ENCODE measurements at regions not wholly inside any gene's neighbourhood (a gene's known extent, or its start where the extent isn't known, plus 50 kb on each side); places are given as distances from the start of the nearest gene placed in this dataset.

GRCh38 chr5:118653183-118653582 is 335.2 kb downstream of the DTWD2 start:
- no peaks in the 10 kb centered on the region for H3K4me1 Mint-ChIP-seq (ENCODE audit: low read depth)
- H3K27ac Mint-ChIP-seq: no peak overlapping the region
- H3K9me3 Mint-ChIP-seq (ENCODE audit: low read depth): peaks cover 10% of the 10 kb centered on the region
- H3K4me3 Mint-ChIP-seq: no peak overlapping the region
- no peaks in the 10 kb centered on the region for H3K36me3 Mint-ChIP-seq
- no peaks in the 10 kb centered on the region for H3K27me3 Mint-ChIP-seq

- Mint-ChIP-seq H3K27ac (no peak overlapping the region), H3K27me3 (no peaks in the 10 kb centered on the region), H3K36me3 (no peaks in the 10 kb centered on the region), H3K4me1 (ENCODE audit: low read depth) (no peaks in the 10 kb centered on the region), H3K9me3 (ENCODE audit: low read depth) (peaks cover 2% of the 10 kb centered on the region), H3K4me3 (no peak overlapping the region)
These were observed 337.3 kb downstream of the DTWD2 start for GRCh38 chr5:118651002-118651401.

GRCh38 chr5:118647587-118647986 is 340.8 kb downstream of the DTWD2 start:
- Mint-ChIP-seq H3K27me3 (no peaks in the 10 kb centered on the region), H3K4me1 (ENCODE audit: low read depth) (no peaks in the 10 kb centered on the region), H3K9me3 (ENCODE audit: low read depth) (peaks cover 3% of the 10 kb centered on the region), H3K36me3 (no peaks in the 10 kb centered on the region), H3K4me3 (no peak overlapping the region), H3K27ac (no peak overlapping the region)

GRCh38 chr5:118646917-118647316 is 341.4 kb downstream of the DTWD2 start:
- H3K27me3 Mint-ChIP-seq: no peaks in the 10 kb centered on the region
- H3K9me3 Mint-ChIP-seq (ENCODE audit: low read depth): peaks cover 6% of the 10 kb centered on the region

GRCh38 chr5:118637947-118638670 is 350.2 kb downstream of the DTWD2 start:
- Mint-ChIP-seq H3K27ac (no peak overlapping the region), H3K4me3 (no peak overlapping the region), H3K9me3 (ENCODE audit: low read depth) (peaks cover 19% of the 10 kb centered on the region), H3K4me1 (ENCODE audit: low read depth) (no peaks in the 10 kb centered on the region), H3K27me3 (no peaks in the 10 kb centered on the region), H3K36me3 (peaks cover 3% of the 10 kb centered on the region)

More at GRCh38 chr5:118646917-118647316, 341.4 kb downstream of the DTWD2 start:
- no peak overlapping the region for H3K4me3 Mint-ChIP-seq
- no peaks in the 10 kb centered on the region for H3K4me1 Mint-ChIP-seq (ENCODE audit: low read depth)
- H3K27ac Mint-ChIP-seq: no peak overlapping the region
- H3K36me3 Mint-ChIP-seq: no peaks in the 10 kb centered on the region

- H3K9me3 Mint-ChIP-seq (ENCODE audit: low read depth): no peaks in the 10 kb centered on the region
- H3K36me3 Mint-ChIP-seq: no peaks in the 10 kb centered on the region
- no peaks in the 10 kb centered on the region for H3K4me1 Mint-ChIP-seq (ENCODE audit: low read depth)
- H3K27ac Mint-ChIP-seq: no peak overlapping the region
- no peaks in the 10 kb centered on the region for H3K27me3 Mint-ChIP-seq
- H3K4me3 Mint-ChIP-seq: no peak overlapping the region
These were observed 359.5 kb downstream of the DTWD2 start for GRCh38 chr5:118628660-118629354.

- no peaks in the 10 kb centered on the region for H3K36me3 Mint-ChIP-seq
- peaks cover 3% of the 10 kb centered on the region for H3K9me3 Mint-ChIP-seq (ENCODE audit: low read depth)
- no peak overlapping the region for H3K4me3 Mint-ChIP-seq
- no peaks in the 10 kb centered on the region for H3K4me1 Mint-ChIP-seq (ENCODE audit: low read depth)
- no peaks in the 10 kb centered on the region for H3K27me3 Mint-ChIP-seq
- H3K27ac Mint-ChIP-seq: no peak overlapping the region
These were observed 368.1 kb downstream of the DTWD2 start for GRCh38 chr5:118620233-118620632.

GRCh38 chr5:118619823-118620222 is 368.5 kb downstream of the DTWD2 start:
- Mint-ChIP-seq H3K4me3 (no peak overlapping the region), H3K9me3 (ENCODE audit: low read depth) (peaks cover 3% of the 10 kb centered on the region), H3K27me3 (no peaks in the 10 kb centered on the region), H3K4me1 (ENCODE audit: low read depth) (no peaks in the 10 kb centered on the region), H3K27ac (no peak overlapping the region), H3K36me3 (no peaks in the 10 kb centered on the region)

GRCh38 chr5:118616281-118616680 is 372.1 kb downstream of the DTWD2 start:
- H3K4me3 Mint-ChIP-seq: no peak overlapping the region
- no peaks in the 10 kb centered on the region for H3K4me1 Mint-ChIP-seq (ENCODE audit: low read depth)
- peaks cover 3% of the 10 kb centered on the region for H3K9me3 Mint-ChIP-seq (ENCODE audit: low read depth)

GRCh38 chr5:118614731-118615456 is 373.5 kb downstream of the DTWD2 start:
- Mint-ChIP-seq H3K27me3 (no peaks in the 10 kb centered on the region), H3K36me3 (no peaks in the 10 kb centered on the region), H3K4me3 (no peak overlapping the region), H3K9me3 (ENCODE audit: low read depth) (peaks cover 3% of the 10 kb centered on the region), H3K27ac (no peak overlapping the region), H3K4me1 (ENCODE audit: low read depth) (no peaks in the 10 kb centered on the region)

More at GRCh38 chr5:118616281-118616680, 372.1 kb downstream of the DTWD2 start:
- H3K27ac Mint-ChIP-seq: no peak overlapping the region
- no peaks in the 10 kb centered on the region for H3K36me3 Mint-ChIP-seq
- no peaks in the 10 kb centered on the region for H3K27me3 Mint-ChIP-seq

- Mint-ChIP-seq H3K36me3 (no peaks in the 10 kb centered on the region), H3K4me1 (ENCODE audit: low read depth) (no peaks in the 10 kb centered on the region), H3K27me3 (no peaks in the 10 kb centered on the region), H3K4me3 (no peak overlapping the region), H3K9me3 (ENCODE audit: low read depth) (no peaks in the 10 kb centered on the region), H3K27ac (no peak overlapping the region)
These were observed 376.9 kb downstream of the DTWD2 start for GRCh38 chr5:118611332-118611945.

- no peaks in the 10 kb centered on the region for H3K27me3 Mint-ChIP-seq
- H3K4me3 Mint-ChIP-seq: no peak overlapping the region
- no peaks in the 10 kb centered on the region for H3K9me3 Mint-ChIP-seq (ENCODE audit: low read depth)
- no peak overlapping the region for H3K27ac Mint-ChIP-seq
- H3K36me3 Mint-ChIP-seq: no peaks in the 10 kb centered on the region
- no peaks in the 10 kb centered on the region for H3K4me1 Mint-ChIP-seq (ENCODE audit: low read depth)
These were observed 381.4 kb downstream of the DTWD2 start for GRCh38 chr5:118606940-118607339.

GRCh38 chr5:118605761-118606160 is 382.6 kb downstream of the DTWD2 start:
- H3K4me1 Mint-ChIP-seq (ENCODE audit: low read depth): no peaks in the 10 kb centered on the region
- H3K4me3 Mint-ChIP-seq: no peak overlapping the region
- no peak overlapping the region for H3K27ac Mint-ChIP-seq
- no peaks in the 10 kb centered on the region for H3K27me3 Mint-ChIP-seq
- no peaks in the 10 kb centered on the region for H3K9me3 Mint-ChIP-seq (ENCODE audit: low read depth)
- no peaks in the 10 kb centered on the region for H3K36me3 Mint-ChIP-seq

GRCh38 chr5:118604106-118604505 is 384.2 kb downstream of the DTWD2 start:
- Mint-ChIP-seq H3K36me3 (no peaks in the 10 kb centered on the region), H3K4me3 (no peak overlapping the region), H3K4me1 (ENCODE audit: low read depth) (no peaks in the 10 kb centered on the region), H3K9me3 (ENCODE audit: low read depth) (no peaks in the 10 kb centered on the region), H3K27ac (no peak overlapping the region), H3K27me3 (no peaks in the 10 kb centered on the region)

GRCh38 chr5:118603278-118603677 is 385.1 kb downstream of the DTWD2 start:
- Mint-ChIP-seq H3K9me3 (ENCODE audit: low read depth) (no peaks in the 10 kb centered on the region), H3K4me3 (no peak overlapping the region), H3K4me1 (ENCODE audit: low read depth) (no peaks in the 10 kb centered on the region), H3K27ac (no peak overlapping the region), H3K27me3 (no peaks in the 10 kb centered on the region), H3K36me3 (no peaks in the 10 kb centered on the region)
